ENCODE measurements at regions not wholly inside any gene's neighbourhood (a gene's known extent, or its start where the extent isn't known, plus 50 kb on each side); places are given as distances from the start of the nearest gene placed in this dataset.
"Not testable (repeated sequence)": the region's sequence is repeated elsewhere in the genome, so short reads cannot be mapped to it uniquely, and the experiment has no call there.

- no peak overlapping the region for H3K9ac ChIP-seq (ENCODE audit: low read length)
- no peaks in the 10 kb centered on the region for H3K79me2 ChIP-seq (ENCODE audit: control insufficient read depth, insufficient read depth, low read length)
Measured at GRCh38 chr11:42925916-42926315, 385.9 kb upstream of the API5 start.

GRCh38 chr11:42947405-42947804 is 364.4 kb upstream of the API5 start:
- Histone ChIP-seq H3K4me1 (ENCODE audit: control insufficient read depth, low read depth, low read length) (no peaks in the 10 kb centered on the region), H3K9ac (ENCODE audit: low read length) (no peak overlapping the region), H3K4me2 (ENCODE audit: low read length) (no peak overlapping the region), H3K27me3 (ENCODE audit: insufficient read depth, low read length, poor library complexity) (no peaks in the 10 kb centered on the region), H4K8ac (ENCODE audit: low read depth, low read length) (no peak overlapping the region), H3K23ac (ENCODE audit: low read length) (no peak overlapping the region), H3K56ac (ENCODE audit: low read length) (no peak overlapping the region), H4K5ac (ENCODE audit: low read length) (no peak overlapping the region), H3K79me2 (ENCODE audit: control insufficient read depth, insufficient read depth, low read length) (no peaks in the 10 kb centered on the region), H3K4ac (ENCODE audit: low read depth, low read length) (no peak overlapping the region), H2BK15ac (replicated peaks; ENCODE audit: low read depth) (no peak overlapping the region), H3K18ac (ENCODE audit: low read length) (no peak overlapping the region), H2BK120ac (ENCODE audit: low read depth, low read length) (no peak overlapping the region), H2BK5ac (ENCODE audit: low read length) (no peak overlapping the region), H2AK5ac (ENCODE audit: low read length) (no peak overlapping the region), H3K79me1 (ENCODE audit: low read length) (no peaks in the 10 kb centered on the region), H3K36me3 (ENCODE audit: control insufficient read depth, insufficient read depth, low read length) (no peaks in the 10 kb centered on the region), H3K4me3 (ENCODE audit: low read length) (no peak overlapping the region), H3K27ac (ENCODE audit: low read depth, low read length) (no peak overlapping the region)
- 100% methylated on average over 3 of the region's 3 CpGs for WGBS (ENCODE audit: extremely low coverage, insufficient coverage, low lambda C conversion rate)
- DNase-seq = no peak

More at GRCh38 chr11:42925916-42926315, 385.9 kb upstream of the API5 start:
- H3K56ac ChIP-seq (ENCODE audit: low read length) = no peak overlapping the region
- H3K4me2 ChIP-seq (ENCODE audit: low read length) = no peak overlapping the region
- H3K27me3 ChIP-seq (ENCODE audit: insufficient read depth, low read length, poor library complexity) = no peaks in the 10 kb centered on the region
- no peak overlapping the region for H3K23ac ChIP-seq (ENCODE audit: low read length)
- H2AK5ac ChIP-seq (ENCODE audit: low read length) = no peak overlapping the region
- H3K4ac ChIP-seq (ENCODE audit: low read depth, low read length) = no peak overlapping the region
- no peaks in the 10 kb centered on the region for H3K36me3 ChIP-seq (ENCODE audit: control insufficient read depth, insufficient read depth, low read length)
- H3K79me1 ChIP-seq (ENCODE audit: low read length) = no peaks in the 10 kb centered on the region
- H3K4me3 ChIP-seq (ENCODE audit: low read length) = no peak overlapping the region
- no peak overlapping the region for H2BK5ac ChIP-seq (ENCODE audit: low read length)
- no peak overlapping the region for H3K27ac ChIP-seq (ENCODE audit: low read depth, low read length)
- no peak overlapping the region for H4K8ac ChIP-seq (ENCODE audit: low read depth, low read length)
- no peak overlapping the region for H2BK15ac ChIP-seq (replicated peaks; ENCODE audit: low read depth)
- no peaks in the 10 kb centered on the region for H3K4me1 ChIP-seq (ENCODE audit: control insufficient read depth, low read depth, low read length)
- no peak overlapping the region for H4K5ac ChIP-seq (ENCODE audit: low read length)
- no peak for DNase-seq
- no CpG with 5 or more reads among the region's 3 CpGs for WGBS (ENCODE audit: extremely low coverage, insufficient coverage, low lambda C conversion rate)
- H2BK120ac ChIP-seq (ENCODE audit: low read depth, low read length) = no peak overlapping the region
- no peak overlapping the region for H3K18ac ChIP-seq (ENCODE audit: low read length)

GRCh38 chr11:42949738-42950376 is 361.9 kb upstream of the API5 start:
- H2BK120ac ChIP-seq (ENCODE audit: low read depth, low read length); H3K36me3 ChIP-seq (ENCODE audit: control insufficient read depth, insufficient read depth, low read length); H3K23ac ChIP-seq (ENCODE audit: low read length); H3K79me1 ChIP-seq (ENCODE audit: low read length); DNase-seq; H3K4me2 ChIP-seq (ENCODE audit: low read length); H3K27ac ChIP-seq (ENCODE audit: low read depth, low read length); H3K18ac ChIP-seq (ENCODE audit: low read length); H3K4me3 ChIP-seq (ENCODE audit: low read length); H2BK15ac ChIP-seq (replicated peaks; ENCODE audit: low read depth); H4K5ac ChIP-seq (ENCODE audit: low read length); H2AK5ac ChIP-seq (ENCODE audit: low read length); H3K56ac ChIP-seq (ENCODE audit: low read length); H3K79me2 ChIP-seq (ENCODE audit: control insufficient read depth, insufficient read depth, low read length); H3K9ac ChIP-seq (ENCODE audit: low read length); H3K4me1 ChIP-seq (ENCODE audit: control insufficient read depth, low read depth, low read length); H2BK5ac ChIP-seq (ENCODE audit: low read length); H3K27me3 ChIP-seq (ENCODE audit: insufficient read depth, low read length, poor library complexity); H4K8ac ChIP-seq (ENCODE audit: low read depth, low read length); H3K4ac ChIP-seq (ENCODE audit: low read depth, low read length): not testable (repeated sequence)
- WGBS (ENCODE audit: extremely low coverage, insufficient coverage, low lambda C conversion rate) = no CpG with 5 or more reads among the region's 30 CpGs

GRCh38 chr11:42951266-42951665 is 360.5 kb upstream of the API5 start:
- DNase-seq = no peak
- H3K9ac ChIP-seq (ENCODE audit: low read length) = no peak overlapping the region
- no peak overlapping the region for H2BK5ac ChIP-seq (ENCODE audit: low read length)
- H3K4me3 ChIP-seq (ENCODE audit: low read length) = no peak overlapping the region
- no peak overlapping the region for H3K56ac ChIP-seq (ENCODE audit: low read length)
- H4K8ac ChIP-seq (ENCODE audit: low read depth, low read length) = no peak overlapping the region
- no peak overlapping the region for H3K18ac ChIP-seq (ENCODE audit: low read length)
- H3K79me1 ChIP-seq (ENCODE audit: low read length) = no peaks in the 10 kb centered on the region
- no CpG with 5 or more reads among the region's 1 CpG for WGBS (ENCODE audit: extremely low coverage, insufficient coverage, low lambda C conversion rate)
- H3K4ac ChIP-seq (ENCODE audit: low read depth, low read length) = no peak overlapping the region
- H3K27me3 ChIP-seq (ENCODE audit: insufficient read depth, low read length, poor library complexity) = no peaks in the 10 kb centered on the region
- no peak overlapping the region for H2BK15ac ChIP-seq (replicated peaks; ENCODE audit: low read depth)
- no peak overlapping the region for H3K23ac ChIP-seq (ENCODE audit: low read length)
- no peak overlapping the region for H3K27ac ChIP-seq (ENCODE audit: low read depth, low read length)
- H3K36me3 ChIP-seq (ENCODE audit: control insufficient read depth, insufficient read depth, low read length) = no peaks in the 10 kb centered on the region
- no peak overlapping the region for H4K5ac ChIP-seq (ENCODE audit: low read length)
- H2BK120ac ChIP-seq (ENCODE audit: low read depth, low read length) = no peak overlapping the region
- no peaks in the 10 kb centered on the region for H3K79me2 ChIP-seq (ENCODE audit: control insufficient read depth, insufficient read depth, low read length)
- no peak overlapping the region for H2AK5ac ChIP-seq (ENCODE audit: low read length)
- no peak overlapping the region for H3K4me2 ChIP-seq (ENCODE audit: low read length)
- no peaks in the 10 kb centered on the region for H3K4me1 ChIP-seq (ENCODE audit: control insufficient read depth, low read depth, low read length)

GRCh38 chr11:42957831-42958230 is 354.0 kb upstream of the API5 start:
- Histone ChIP-seq H3K79me1 (ENCODE audit: low read length) (no peaks in the 10 kb centered on the region), H3K9ac (ENCODE audit: low read length) (no peak overlapping the region), H3K4me3 (ENCODE audit: low read length) (no peak overlapping the region), H3K4me2 (ENCODE audit: low read length) (no peak overlapping the region), H4K8ac (ENCODE audit: low read depth, low read length) (no peak overlapping the region), H3K23ac (ENCODE audit: low read length) (no peak overlapping the region), H3K4ac (ENCODE audit: low read depth, low read length) (no peak overlapping the region), H2AK5ac (ENCODE audit: low read length) (no peak overlapping the region), H3K36me3 (ENCODE audit: control insufficient read depth, insufficient read depth, low read length) (no peaks in the 10 kb centered on the region), H4K5ac (ENCODE audit: low read length) (no peak overlapping the region), H3K56ac (ENCODE audit: low read length) (no peak overlapping the region), H3K27ac (ENCODE audit: low read depth, low read length) (no peak overlapping the region), H3K18ac (ENCODE audit: low read length) (no peak overlapping the region), H2BK120ac (ENCODE audit: low read depth, low read length) (no peak overlapping the region), H3K79me2 (ENCODE audit: control insufficient read depth, insufficient read depth, low read length) (no peaks in the 10 kb centered on the region), H3K27me3 (ENCODE audit: insufficient read depth, low read length, poor library complexity) (no peaks in the 10 kb centered on the region), H2BK5ac (ENCODE audit: low read length) (no peak overlapping the region), H2BK15ac (replicated peaks; ENCODE audit: low read depth) (no peak overlapping the region), H3K4me1 (ENCODE audit: control insufficient read depth, low read depth, low read length) (no peaks in the 10 kb centered on the region)
- no CpG with 5 or more reads among the region's 1 CpG for WGBS (ENCODE audit: extremely low coverage, insufficient coverage, low lambda C conversion rate)
- DNase-seq = no peak

GRCh38 chr11:42958635-42959034 is 353.2 kb upstream of the API5 start:
- H3K36me3 ChIP-seq (ENCODE audit: control insufficient read depth, insufficient read depth, low read length) = no peaks in the 10 kb centered on the region
- no peak overlapping the region for H4K5ac ChIP-seq (ENCODE audit: low read length)
- no peaks in the 10 kb centered on the region for H3K4me1 ChIP-seq (ENCODE audit: control insufficient read depth, low read depth, low read length)
- H3K27ac ChIP-seq (ENCODE audit: low read depth, low read length) = no peak overlapping the region
- no peak overlapping the region for H3K4ac ChIP-seq (ENCODE audit: low read depth, low read length)
- H2BK15ac ChIP-seq (replicated peaks; ENCODE audit: low read depth) = no peak overlapping the region
- no peak overlapping the region for H3K23ac ChIP-seq (ENCODE audit: low read length)
- no CpG with 5 or more reads among the region's 2 CpGs for WGBS (ENCODE audit: extremely low coverage, insufficient coverage, low lambda C conversion rate)
- no peak overlapping the region for H3K56ac ChIP-seq (ENCODE audit: low read length)
- no peaks in the 10 kb centered on the region for H3K27me3 ChIP-seq (ENCODE audit: insufficient read depth, low read length, poor library complexity)
- H2AK5ac ChIP-seq (ENCODE audit: low read length) = no peak overlapping the region
- H3K79me2 ChIP-seq (ENCODE audit: control insufficient read depth, insufficient read depth, low read length) = no peaks in the 10 kb centered on the region
- no peak overlapping the region for H2BK5ac ChIP-seq (ENCODE audit: low read length)
- H3K4me3 ChIP-seq (ENCODE audit: low read length) = no peak overlapping the region
- no peak overlapping the region for H3K9ac ChIP-seq (ENCODE audit: low read length)
- no peak overlapping the region for H3K18ac ChIP-seq (ENCODE audit: low read length)
- H3K4me2 ChIP-seq (ENCODE audit: low read length) = no peak overlapping the region
- DNase-seq = no peak
- no peaks in the 10 kb centered on the region for H3K79me1 ChIP-seq (ENCODE audit: low read length)
- no peak overlapping the region for H4K8ac ChIP-seq (ENCODE audit: low read depth, low read length)
- no peak overlapping the region for H2BK120ac ChIP-seq (ENCODE audit: low read depth, low read length)
